ENCODE measurements at regions not wholly inside any gene's neighbourhood (a gene's known extent, or its start where the extent isn't known, plus 50 kb on each side); places are given as distances from the start of the nearest gene placed in this dataset.

DNA sequence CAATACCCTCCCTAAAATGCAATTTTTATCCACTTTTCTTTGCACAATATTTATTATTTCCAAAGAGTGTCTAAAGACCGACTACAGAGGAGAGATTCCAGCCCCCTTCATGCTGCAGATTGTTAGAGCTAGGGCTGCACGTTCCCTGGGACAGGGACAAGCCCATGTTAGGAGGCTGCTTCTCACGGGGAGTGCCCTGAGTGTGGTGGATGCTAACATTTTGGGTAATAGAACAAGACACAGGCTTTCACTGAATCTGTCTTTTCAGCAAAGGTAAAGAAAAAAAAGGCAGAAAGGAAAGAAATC, 125.4 kb downstream of the RIPK4 start:
- no peak for DNase-seq (ENCODE audit: low read depth in 1 of 2, low spot score in 1 of 2)
- no peak for TF ChIP-seq CTCF (IDR thresholded peaks at IDR 0.05; ENCODE audit: low read depth, low read length)
- Histone ChIP-seq H3K4me1 (ENCODE audit: low read depth) (peaks cover 12% of the 10 kb centered on the region), H3K36me3 (no peaks in the 10 kb centered on the region), H3K27me3 (peaks cover 4% of the 10 kb centered on the region), H3K4me3 (no peak overlapping the region), H3K9me3 (ENCODE audit: low read depth) (no peaks in the 10 kb centered on the region), H3K27ac (no peak overlapping the region)

GRCh38 chr21:41640748-41641509, 125.9 kb downstream of the RIPK4 start:
- Histone ChIP-seq H3K4me3 (no peak overlapping the region), H3K27ac (no peak overlapping the region), H3K4me1 (ENCODE audit: low read depth) (peaks cover 12% of the 10 kb centered on the region), H3K36me3 (no peaks in the 10 kb centered on the region), H3K9me3 (ENCODE audit: low read depth) (no peaks in the 10 kb centered on the region), H3K27me3 (peaks cover 4% of the 10 kb centered on the region)
- TF ChIP-seq CTCF (IDR thresholded peaks at IDR 0.05; ENCODE audit: low read depth, low read length), result no peak
- peak in 1 of 2 donors; percentile 43 for DNase-seq (ENCODE audit: low read depth in 1 of 2, low spot score in 1 of 2)

DNA sequence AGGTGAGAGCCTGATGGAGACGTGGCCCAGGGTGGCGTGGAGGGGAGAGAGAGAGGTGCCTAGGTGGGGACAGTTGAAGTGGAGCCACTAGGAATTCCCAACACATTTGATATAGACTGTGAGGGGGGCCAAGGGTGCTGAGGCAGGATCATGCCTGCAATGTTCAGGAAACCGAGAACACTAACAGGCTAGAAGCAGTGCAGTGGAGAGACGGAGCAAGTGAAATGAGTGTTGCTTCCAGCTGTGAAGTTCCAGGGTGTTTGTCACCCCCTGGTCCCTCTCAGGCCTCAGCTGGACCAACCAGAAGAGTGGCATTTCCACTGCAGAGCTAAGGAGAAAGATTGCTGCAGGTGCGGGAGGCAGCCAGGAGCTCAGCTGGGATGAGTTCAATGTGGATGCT, 127.1 kb downstream of the RIPK4 start:
- TF ChIP-seq CTCF (IDR thresholded peaks at IDR 0.05; ENCODE audit: low read depth, low read length), result no peak
- peaks cover 4% of the 10 kb centered on the region for H3K27me3 ChIP-seq
- H3K27ac ChIP-seq, result no peak overlapping the region
- no peak overlapping the region for H3K4me3 ChIP-seq
- no peaks in the 10 kb centered on the region for H3K9me3 ChIP-seq (ENCODE audit: low read depth)
- no peak for DNase-seq (ENCODE audit: low read depth in 1 of 2, low spot score in 1 of 2)
- H3K4me1 ChIP-seq (ENCODE audit: low read depth), result peaks cover 12% of the 10 kb centered on the region
- H3K36me3 ChIP-seq, result no peaks in the 10 kb centered on the region

GRCh38 chr21:41639336-41639735, 127.5 kb downstream of the RIPK4 start:
- Histone ChIP-seq H3K9me3 (ENCODE audit: low read depth) (no peaks in the 10 kb centered on the region), H3K36me3 (no peaks in the 10 kb centered on the region), H3K4me1 (ENCODE audit: low read depth) (peaks cover 12% of the 10 kb centered on the region), H3K4me3 (no peak overlapping the region), H3K27me3 (peaks cover 4% of the 10 kb centered on the region), H3K27ac (no peak overlapping the region)
- TF ChIP-seq CTCF (IDR thresholded peaks at IDR 0.05; ENCODE audit: low read depth, low read length), result no peak
- DNase-seq (ENCODE audit: low read depth in 1 of 2, low spot score in 1 of 2), result no peak

GRCh38 chr21:41638201-41638790, 128.6 kb downstream of the RIPK4 start:
- no peak for TF ChIP-seq CTCF (IDR thresholded peaks at IDR 0.05; ENCODE audit: low read depth, low read length)
- peaks cover 12% of the 10 kb centered on the region for H3K4me1 ChIP-seq (ENCODE audit: low read depth)
- H3K27ac ChIP-seq, result no peak overlapping the region
- no peak for DNase-seq (ENCODE audit: low read depth in 1 of 2, low spot score in 1 of 2)
- H3K27me3 ChIP-seq, result peaks cover 4% of the 10 kb centered on the region
- no peaks in the 10 kb centered on the region for H3K36me3 ChIP-seq
- H3K9me3 ChIP-seq (ENCODE audit: low read depth), result no peaks in the 10 kb centered on the region
- no peak overlapping the region for H3K4me3 ChIP-seq

All from cardiac muscle cell (in vitro differentiated cells and primary cell).